ENCODE measurements at regions not wholly inside any gene's neighbourhood (a gene's known extent, or its start where the extent isn't known, plus 50 kb on each side); places are given as distances from the start of the nearest gene placed in this dataset.

DNA sequence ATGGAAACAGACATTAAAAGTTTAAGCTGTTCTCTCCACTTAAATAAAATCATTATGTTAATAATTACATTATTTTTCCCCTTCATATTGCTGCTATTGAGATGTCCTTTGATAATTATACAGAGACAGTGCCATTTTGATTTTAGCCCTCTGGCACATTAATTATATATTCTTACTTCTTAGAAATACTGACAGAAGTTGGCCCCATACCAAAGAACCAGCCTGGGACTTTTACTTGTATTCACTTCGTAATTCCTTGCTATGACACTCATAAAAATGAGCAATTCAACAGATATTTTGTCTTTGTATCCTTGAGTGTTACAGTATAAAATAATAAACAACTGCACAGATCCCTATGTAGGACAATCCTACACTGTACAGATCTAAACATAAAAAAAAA is 743.7 kb downstream of the TBC1D32 start:
- H4K8ac ChIP-seq (ENCODE audit: low read depth in 2 of 2, low read length in 2 of 2), result no peak overlapping the region
- H3K79me1 ChIP-seq (ENCODE audit: low read depth in 1 of 2, low read length in 2 of 2), result no peaks in the 10 kb centered on the region
- H3K18ac ChIP-seq (ENCODE audit: low read depth, low read length), result no peak overlapping the region
- intact Hi-C loops (cut with micrococcal nuclease) (no loop called here), in situ Hi-C loops (cut with MboI; ENCODE audit: low sequenced_read_pairs) (no loop called here), dilution Hi-C loops (cut with HindIII; ENCODE audit: low sequenced_read_pairs, unreplicated experiment) (no loop called here)
- ChIA-PET POLR2A (ENCODE audit: unreplicated experiment) (no interaction called here), CTCF (no interaction called here)
- DNase-seq, result no peak
- no TSS peak for BruUV-seq (replicated peaks)
- no peak for ATAC-seq (ENCODE audit: low read depth)
- no peak overlapping the region for H3K4ac ChIP-seq (ENCODE audit: low read depth, low read length)
- H2AK9ac ChIP-seq (replicated peaks; ENCODE audit: low read depth, low read length, poor library complexity), result no peak overlapping the region
- H3K36me3 ChIP-seq (ENCODE audit: control insufficient read depth, insufficient read depth, low read length), result no peaks in the 10 kb centered on the region
- H3K4me1 ChIP-seq (ENCODE audit: control insufficient read depth, insufficient read depth, low read length), result no peaks in the 10 kb centered on the region
- H3K23ac ChIP-seq (ENCODE audit: low read depth, low read length), result no peak overlapping the region
- no peak overlapping the region for H3K27ac ChIP-seq (ENCODE audit: insufficient read depth, low read length)
- no peak overlapping the region for H2AFZ ChIP-seq (replicated peaks; ENCODE audit: low read length, poor library complexity)
- H3K56ac ChIP-seq (ENCODE audit: extremely low read depth, insufficient read depth, low read length), result no peak overlapping the region
- H3K27me3 ChIP-seq (ENCODE audit: control insufficient read depth, insufficient read depth, low read length), result no peaks in the 10 kb centered on the region
- no peak overlapping the region for H2BK15ac ChIP-seq (ENCODE audit: low read depth, low read length)
- no peaks in the 10 kb centered on the region for H4K20me1 ChIP-seq (ENCODE audit: insufficient read depth, low read length)
- H4K91ac ChIP-seq (ENCODE audit: insufficient read depth, low read depth, low read length), result no peak overlapping the region
- WGBS, 2 experiments (ENCODE audit: extremely low coverage in 2 of 2, insufficient read length in 1 of 2), result no CpG with 5 or more reads among the region's 1 CpG
- no peak overlapping the region for H2BK120ac ChIP-seq (ENCODE audit: low read depth, low read length)
- H3K9ac ChIP-seq (ENCODE audit: low read depth, low read length), result no peak overlapping the region
- TF ChIP-seq MAZ (IDR thresholded peaks at IDR 0.05; ENCODE audit: borderline replicate concordance, low read depth, low read length) (no peak), MXI1 (IDR thresholded peaks at IDR 0.05; ENCODE audit: borderline replicate concordance, low read depth, low read length) (no peak), MAFK (IDR thresholded peaks at IDR 0.05; ENCODE audit: low read depth, low read length) (no peak), RFX5 (IDR thresholded peaks at IDR 0.05; ENCODE audit: low read depth, low read length) (no peak), FOS (IDR thresholded peaks at IDR 0.05; ENCODE audit: low read depth, low read length) (no peak), RCOR1 (IDR thresholded peaks at IDR 0.05; ENCODE audit: insufficient replicate concordance, low read length) (no peak), SMC3 (IDR thresholded peaks at IDR 0.05; ENCODE audit: low read depth, low read length) (no peak)
- TF ChIP-seq, protein P1, sequence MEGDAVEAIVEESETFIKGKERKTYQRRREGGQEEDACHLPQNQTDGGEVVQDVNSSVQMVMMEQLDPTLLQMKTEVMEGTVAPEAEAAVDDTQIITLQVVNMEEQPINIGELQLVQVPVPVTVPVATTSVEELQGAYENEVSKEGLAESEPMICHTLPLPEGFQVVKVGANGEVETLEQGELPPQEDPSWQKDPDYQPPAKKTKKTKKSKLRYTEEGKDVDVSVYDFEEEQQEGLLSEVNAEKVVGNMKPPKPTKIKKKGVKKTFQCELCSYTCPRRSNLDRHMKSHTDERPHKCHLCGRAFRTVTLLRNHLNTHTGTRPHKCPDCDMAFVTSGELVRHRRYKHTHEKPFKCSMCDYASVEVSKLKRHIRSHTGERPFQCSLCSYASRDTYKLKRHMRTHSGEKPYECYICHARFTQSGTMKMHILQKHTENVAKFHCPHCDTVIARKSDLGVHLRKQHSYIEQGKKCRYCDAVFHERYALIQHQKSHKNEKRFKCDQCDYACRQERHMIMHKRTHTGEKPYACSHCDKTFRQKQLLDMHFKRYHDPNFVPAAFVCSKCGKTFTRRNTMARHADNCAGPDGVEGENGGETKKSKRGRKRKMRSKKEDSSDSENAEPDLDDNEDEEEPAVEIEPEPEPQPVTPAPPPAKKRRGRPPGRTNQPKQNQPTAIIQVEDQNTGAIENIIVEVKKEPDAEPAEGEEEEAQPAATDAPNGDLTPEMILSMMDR (conservative IDR thresholded peaks at IDR 0.05; ENCODE audit: low read depth, low read length), result no peak
- TF ChIP-seq, protein P2, sequence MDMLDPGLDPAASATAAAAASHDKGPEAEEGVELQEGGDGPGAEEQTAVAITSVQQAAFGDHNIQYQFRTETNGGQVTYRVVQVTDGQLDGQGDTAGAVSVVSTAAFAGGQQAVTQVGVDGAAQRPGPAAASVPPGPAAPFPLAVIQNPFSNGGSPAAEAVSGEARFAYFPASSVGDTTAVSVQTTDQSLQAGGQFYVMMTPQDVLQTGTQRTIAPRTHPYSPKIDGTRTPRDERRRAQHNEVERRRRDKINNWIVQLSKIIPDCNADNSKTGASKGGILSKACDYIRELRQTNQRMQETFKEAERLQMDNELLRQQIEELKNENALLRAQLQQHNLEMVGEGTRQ (IDR thresholded peaks at IDR 0.05; ENCODE audit: low read depth, low read length), result no peak
- TF ChIP-seq, protein P3, sequence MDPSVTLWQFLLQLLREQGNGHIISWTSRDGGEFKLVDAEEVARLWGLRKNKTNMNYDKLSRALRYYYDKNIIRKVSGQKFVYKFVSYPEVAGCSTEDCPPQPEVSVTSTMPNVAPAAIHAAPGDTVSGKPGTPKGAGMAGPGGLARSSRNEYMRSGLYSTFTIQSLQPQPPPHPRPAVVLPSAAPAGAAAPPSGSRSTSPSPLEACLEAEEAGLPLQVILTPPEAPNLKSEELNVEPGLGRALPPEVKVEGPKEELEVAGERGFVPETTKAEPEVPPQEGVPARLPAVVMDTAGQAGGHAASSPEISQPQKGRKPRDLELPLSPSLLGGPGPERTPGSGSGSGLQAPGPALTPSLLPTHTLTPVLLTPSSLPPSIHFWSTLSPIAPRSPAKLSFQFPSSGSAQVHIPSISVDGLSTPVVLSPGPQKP (IDR thresholded peaks at IDR 0.05; ENCODE audit: borderline replicate concordance, low read depth, low read length), result no peak
- H2AK5ac ChIP-seq (ENCODE audit: low read depth, low read length), result no peak overlapping the region
- H3K4me3 ChIP-seq (ENCODE audit: insufficient read depth, low read depth, low read length), result no peak overlapping the region
- no peak overlapping the region for H2BK5ac ChIP-seq (ENCODE audit: low read depth, low read length, poor library complexity, severe bottlenecking)
- H2BK20ac ChIP-seq (ENCODE audit: low read depth, low read length), result no peak overlapping the region
- peaks cover under 1% of the 10 kb centered on the region; the same call in 1 of the 2 replicates for H3K9me3 ChIP-seq (ENCODE audit: control insufficient read depth, insufficient read depth, low read length)
- H4K5ac ChIP-seq (ENCODE audit: low read depth, low read length), result no peak overlapping the region
- H3K4me2 ChIP-seq (ENCODE audit: low read depth, low read length), result no peak overlapping the region
- no peaks in the 10 kb centered on the region for H3K9me1 ChIP-seq (ENCODE audit: insufficient read depth, low read length)
- H3K14ac ChIP-seq (replicated peaks; ENCODE audit: low read depth, low read length), result no peak overlapping the region

Data from IMR-90 (cell line).